Activated T-cell treated with anti-CD3 and anti-CD28 coated beads, Interleukin-2, amount 50 U/mL, for 24 hours (primary cell): ENCODE measurements at regions not wholly inside any gene's neighbourhood (a gene's known extent, or its start where the extent isn't known, plus 50 kb on each side); places are given as distances from the start of the nearest gene placed in this dataset.

Experiments
- DNase-seq: peaks from one replicate; pipeline ENCODE4 v3.0.0-alpha.2; 2020
- H3K27ac Mint-ChIP-seq: 2 replicates; pipeline ENCODE4 v1.8.0; 2020; ENCODE audit warnings: mild to moderate bottlenecking, mixed read lengths
- H3K27me3 Mint-ChIP-seq: 2 replicates; pipeline ENCODE4 v1.8.0; 2020; ENCODE audit warnings: mixed read lengths
- H3K36me3 Mint-ChIP-seq: 2 replicates; pipeline ENCODE4 v1.8.0; 2020; ENCODE audit warnings: low read depth, mixed read lengths
- H3K4me1 Mint-ChIP-seq: 2 replicates; pipeline ENCODE4 v1.8.0; 2020; ENCODE audit warnings: low read depth, mixed read lengths
- H3K4me3 Mint-ChIP-seq: 2 replicates; pipeline ENCODE4 v1.8.0; 2020; ENCODE audit warnings: mild to moderate bottlenecking, moderate library complexity, mixed read lengths
- H3K9me3 Mint-ChIP-seq: 2 replicates; pipeline ENCODE4 v1.8.0; 2020; ENCODE audit warnings: mixed read lengths

GRCh38 chr16:63980763-63981162, 1141.1 kb downstream of the CDH11 start:
- Mint-ChIP-seq H3K9me3 (peaks cover 26% of the 10 kb centered on the region), H3K4me3 (no peak overlapping the region), H3K27ac (no peak overlapping the region), H3K4me1 (no peaks in the 10 kb centered on the region), H3K27me3 (no peaks in the 10 kb centered on the region), H3K36me3 (no peaks in the 10 kb centered on the region)
- DNase-seq, result no peak

- Mint-ChIP-seq H3K4me1 (no peaks in the 10 kb centered on the region), H3K27me3 (no peaks in the 10 kb centered on the region), H3K9me3 (peaks cover 33% of the 10 kb centered on the region), H3K36me3 (no peaks in the 10 kb centered on the region), H3K27ac (no peak overlapping the region), H3K4me3 (no peak overlapping the region)
- DNase-seq, result no peak
Observed at GRCh38 chr16:63978240-63978639, 1143.6 kb downstream of the CDH11 start.

- H3K27ac Mint-ChIP-seq, result no peak overlapping the region
Observed at GRCh38 chr16:63976345-63976744, 1145.5 kb downstream of the CDH11 start.

GRCh38 chr16:63975669-63976068, 1146.2 kb downstream of the CDH11 start:
- Mint-ChIP-seq H3K4me1 (no peaks in the 10 kb centered on the region), H3K9me3 (peaks cover 36% of the 10 kb centered on the region), H3K27me3 (no peaks in the 10 kb centered on the region), H3K36me3 (no peaks in the 10 kb centered on the region), H3K4me3 (no peak overlapping the region), H3K27ac (no peak overlapping the region)
- no peak for DNase-seq

More at GRCh38 chr16:63976345-63976744, 1145.5 kb downstream of the CDH11 start:
- Mint-ChIP-seq H3K4me1 (no peaks in the 10 kb centered on the region), H3K27me3 (no peaks in the 10 kb centered on the region), H3K4me3 (no peak overlapping the region), H3K36me3 (no peaks in the 10 kb centered on the region), H3K9me3 (peaks cover 40% of the 10 kb centered on the region)
- no peak for DNase-seq

GRCh38 chr16:63967966-63968365, 1153.9 kb downstream of the CDH11 start:
- no peak for DNase-seq
- Mint-ChIP-seq H3K27ac (no peak overlapping the region), H3K4me3 (no peak overlapping the region), H3K27me3 (no peaks in the 10 kb centered on the region), H3K9me3 (peaks cover 31% of the 10 kb centered on the region), H3K4me1 (no peaks in the 10 kb centered on the region), H3K36me3 (no peaks in the 10 kb centered on the region)

- no peaks in the 10 kb centered on the region for H3K4me1 Mint-ChIP-seq
- no peak overlapping the region for H3K27ac Mint-ChIP-seq
- no peaks in the 10 kb centered on the region for H3K27me3 Mint-ChIP-seq
- peaks cover 29% of the 10 kb centered on the region for H3K9me3 Mint-ChIP-seq
- H3K36me3 Mint-ChIP-seq, result no peaks in the 10 kb centered on the region
- H3K4me3 Mint-ChIP-seq, result no peak overlapping the region
- no peak for DNase-seq
Observed at GRCh38 chr16:63960321-63960720, 1161.5 kb downstream of the CDH11 start.

GRCh38 chr16:63947022-63947421, 1174.8 kb downstream of the CDH11 start:
- H3K4me1 Mint-ChIP-seq, result no peaks in the 10 kb centered on the region
- no peak for DNase-seq
- no peaks in the 10 kb centered on the region for H3K27me3 Mint-ChIP-seq
- H3K4me3 Mint-ChIP-seq, result no peak overlapping the region
- peaks cover 11% of the 10 kb centered on the region for H3K9me3 Mint-ChIP-seq
- H3K36me3 Mint-ChIP-seq, result no peaks in the 10 kb centered on the region
- H3K27ac Mint-ChIP-seq, result no peak overlapping the region

GRCh38 chr16:63945806-63946205, 1176.1 kb downstream of the CDH11 start:
- Mint-ChIP-seq H3K4me1 (no peaks in the 10 kb centered on the region), H3K36me3 (no peaks in the 10 kb centered on the region), H3K9me3 (peaks cover 13% of the 10 kb centered on the region), H3K27ac (no peak overlapping the region), H3K27me3 (no peaks in the 10 kb centered on the region), H3K4me3 (no peak overlapping the region)
- DNase-seq, result no peak

- no peak for DNase-seq
- Mint-ChIP-seq H3K27me3 (no peaks in the 10 kb centered on the region), H3K9me3 (peaks cover 14% of the 10 kb centered on the region), H3K36me3 (no peaks in the 10 kb centered on the region), H3K4me3 (no peak overlapping the region), H3K27ac (no peak overlapping the region), H3K4me1 (no peaks in the 10 kb centered on the region)
Observed at GRCh38 chr16:63943566-63943965, 1178.3 kb downstream of the CDH11 start.

GRCh38 chr16:63938661-63939060, 1183.2 kb downstream of the CDH11 start:
- DNase-seq, result no peak
- no peaks in the 10 kb centered on the region for H3K27me3 Mint-ChIP-seq
- no peak overlapping the region for H3K4me3 Mint-ChIP-seq
- H3K4me1 Mint-ChIP-seq, result no peaks in the 10 kb centered on the region
- H3K9me3 Mint-ChIP-seq, result peaks cover 21% of the 10 kb centered on the region
- no peak overlapping the region for H3K27ac Mint-ChIP-seq
- no peaks in the 10 kb centered on the region for H3K36me3 Mint-ChIP-seq

- H3K36me3 Mint-ChIP-seq, result no peaks in the 10 kb centered on the region
- no peak overlapping the region for H3K27ac Mint-ChIP-seq
- H3K4me1 Mint-ChIP-seq, result no peaks in the 10 kb centered on the region
- H3K9me3 Mint-ChIP-seq, result peaks cover 27% of the 10 kb centered on the region
- DNase-seq, result no peak
- H3K4me3 Mint-ChIP-seq, result no peak overlapping the region
- H3K27me3 Mint-ChIP-seq, result no peaks in the 10 kb centered on the region
Observed at GRCh38 chr16:63933841-63934240, 1188.0 kb downstream of the CDH11 start.

GRCh38 chr16:63928421-63928820, 1193.4 kb downstream of the CDH11 start:
- Mint-ChIP-seq H3K36me3 (no peaks in the 10 kb centered on the region), H3K4me1 (no peaks in the 10 kb centered on the region), H3K4me3 (no peak overlapping the region), H3K27ac (no peak overlapping the region), H3K9me3 (peaks cover 33% of the 10 kb centered on the region), H3K27me3 (no peaks in the 10 kb centered on the region)
- DNase-seq, result no peak

- no peak overlapping the region for H3K27ac Mint-ChIP-seq
- H3K9me3 Mint-ChIP-seq, result peaks cover 23% of the 10 kb centered on the region
- no peaks in the 10 kb centered on the region for H3K36me3 Mint-ChIP-seq
- H3K27me3 Mint-ChIP-seq, result no peaks in the 10 kb centered on the region
- no peak for DNase-seq
- H3K4me1 Mint-ChIP-seq, result no peaks in the 10 kb centered on the region
- no peak overlapping the region for H3K4me3 Mint-ChIP-seq
Observed at GRCh38 chr16:63925221-63925620, 1196.6 kb downstream of the CDH11 start.

- Mint-ChIP-seq H3K9me3 (peaks cover 24% of the 10 kb centered on the region), H3K4me1 (no peaks in the 10 kb centered on the region), H3K36me3 (no peaks in the 10 kb centered on the region), H3K27me3 (no peaks in the 10 kb centered on the region), H3K4me3 (no peak overlapping the region), H3K27ac (no peak overlapping the region)
- DNase-seq, result no peak
Observed at GRCh38 chr16:63922560-63922959, 1199.3 kb downstream of the CDH11 start.

GRCh38 chr16:63921737-63922295, 1200.0 kb downstream of the CDH11 start:
- H3K9me3 Mint-ChIP-seq, result peaks cover 30% of the 10 kb centered on the region
- H3K36me3 Mint-ChIP-seq, result no peaks in the 10 kb centered on the region
- no peak overlapping the region for H3K27ac Mint-ChIP-seq
- H3K27me3 Mint-ChIP-seq, result no peaks in the 10 kb centered on the region
- H3K4me1 Mint-ChIP-seq, result no peaks in the 10 kb centered on the region
- DNase-seq, result no peak
- no peak overlapping the region for H3K4me3 Mint-ChIP-seq

GRCh38 chr16:63913290-63913689, 1208.6 kb downstream of the CDH11 start:
- H3K4me1 Mint-ChIP-seq, result no peaks in the 10 kb centered on the region

More at GRCh38 chr16:63913290-63913689, 1208.6 kb downstream of the CDH11 start:
- no peak overlapping the region for H3K27ac Mint-ChIP-seq
- H3K9me3 Mint-ChIP-seq, result peaks cover 22% of the 10 kb centered on the region
- H3K4me3 Mint-ChIP-seq, result no peak overlapping the region
- no peak for DNase-seq
- H3K27me3 Mint-ChIP-seq, result no peaks in the 10 kb centered on the region
- H3K36me3 Mint-ChIP-seq, result no peaks in the 10 kb centered on the region
